ENCODE measurements at regions not wholly inside any gene's neighbourhood (a gene's known extent, or its start where the extent isn't known, plus 50 kb on each side); places are given as distances from the start of the nearest gene placed in this dataset.

GRCh38 chr4:149881744-149882143 lies 66.1 kb upstream of the IQCM start:
- no peak overlapping the region for H2AFZ ChIP-seq
- H3K4me1 Mint-ChIP-seq, result no peaks in the 10 kb centered on the region
- no peaks in the 10 kb centered on the region for H4K20me1 ChIP-seq (replicated peaks; ENCODE audit: insufficient read depth)
- no peaks in the 10 kb centered on the region for H3K36me3 Mint-ChIP-seq (ENCODE audit: low read depth)
- H3K27ac ChIP-seq (ENCODE audit: low read depth), result no peak overlapping the region
- no peak overlapping the region for H3K4me3 Mint-ChIP-seq
- DNase-seq (ENCODE audit: low spot score) (no peak), ATAC-seq (no peak)
- no peaks in the 10 kb centered on the region; the same call in 2 of the 3 replicates for H3K9me3 Mint-ChIP-seq
- no peaks in the 10 kb centered on the region for H3K27me3 ChIP-seq (ENCODE audit: insufficient read depth)
- no peaks in the 10 kb centered on the region for H3K4me1 ChIP-seq (ENCODE audit: insufficient read depth)
- H3K36me3 ChIP-seq (ENCODE audit: insufficient read depth), result no peaks in the 10 kb centered on the region
- H3K9me2 ChIP-seq (ENCODE audit: insufficient read depth), result no peaks in the 10 kb centered on the region
- H3F3A ChIP-seq (replicated peaks; ENCODE audit: low read depth), result no peaks in the 10 kb centered on the region
- no peak overlapping the region for H3K27ac Mint-ChIP-seq
- TF ChIP-seq ZNF331 (CRISPR knock-in tag; IDR thresholded peaks at IDR 0.05; ENCODE audit: low read depth), result no peak
- no peak overlapping the region for H3K4me3 ChIP-seq
- H3K4me2 ChIP-seq, result no peak overlapping the region
- H3K27me3 Mint-ChIP-seq (ENCODE audit: insufficient read depth, low read depth, poor library complexity), result no peaks in the 10 kb centered on the region
- H3K79me2 ChIP-seq (replicated peaks; ENCODE audit: insufficient read depth), result no peaks in the 10 kb centered on the region

GRCh38 chr4:149882251-149882650 lies 66.6 kb upstream of the IQCM start:
- Mint-ChIP-seq H3K27ac (no peak overlapping the region), H3K27me3 (ENCODE audit: insufficient read depth, low read depth, poor library complexity) (no peaks in the 10 kb centered on the region), H3K9me3 (no peaks in the 10 kb centered on the region; the same call in 2 of the 3 replicates), H3K36me3 (ENCODE audit: low read depth) (no peaks in the 10 kb centered on the region), H3K4me3 (no peak overlapping the region), H3K4me1 (no peaks in the 10 kb centered on the region)
- no peaks in the 10 kb centered on the region for H4K20me1 ChIP-seq (replicated peaks; ENCODE audit: insufficient read depth)
- no peak overlapping the region for H3K4me2 ChIP-seq
- H3K79me2 ChIP-seq (replicated peaks; ENCODE audit: insufficient read depth), result no peaks in the 10 kb centered on the region
- no peak overlapping the region for H3K27ac ChIP-seq (ENCODE audit: low read depth)
- H2AFZ ChIP-seq, result no peak overlapping the region
- no peaks in the 10 kb centered on the region for H3K9me2 ChIP-seq (ENCODE audit: insufficient read depth)
- no peaks in the 10 kb centered on the region for H3K36me3 ChIP-seq (ENCODE audit: insufficient read depth)
- no peak for ATAC-seq
- no peaks in the 10 kb centered on the region for H3F3A ChIP-seq (replicated peaks; ENCODE audit: low read depth)
- H3K27me3 ChIP-seq (ENCODE audit: insufficient read depth), result no peaks in the 10 kb centered on the region
- H3K4me3 ChIP-seq, result no peak overlapping the region
- H3K4me1 ChIP-seq (ENCODE audit: insufficient read depth), result no peaks in the 10 kb centered on the region
- DNase-seq (ENCODE audit: low spot score), result no peak
- TF ChIP-seq JUNB (IDR thresholded peaks at IDR 0.05; ENCODE audit: unreplicated experiment) (no peak), NANOG (IDR thresholded peaks at IDR 0.05; ENCODE audit: borderline replicate concordance) (no peak), ZNF114 (CRISPR knock-in tag; IDR thresholded peaks at IDR 0.05) (no peak), ETS1 (IDR thresholded peaks at IDR 0.05) (no peak), CTCF (conservative IDR thresholded peaks at IDR 0.05; ENCODE audit: low read depth in 2 of 2) (no peak), EZH2phosphoT487 (IDR thresholded peaks at IDR 0.05; ENCODE audit: unreplicated experiment) (no peak), ZNF462 (CRISPR knock-in tag; IDR thresholded peaks at IDR 0.05) (no peak), STAT1 (IDR thresholded peaks at IDR 0.05; ENCODE audit: unreplicated experiment) (no peak), EZH2 (IDR thresholded peaks at IDR 0.05; ENCODE audit: low read depth, unreplicated experiment) (no peak), ZNF331 (CRISPR knock-in tag; IDR thresholded peaks at IDR 0.05; ENCODE audit: low read depth) (no peak), POLR2AphosphoS5 (IDR thresholded peaks at IDR 0.05; ENCODE audit: low read depth) (no peak), CREB1 (CRISPR knock-in tag; IDR thresholded peaks at IDR 0.05; ENCODE audit: low read depth) (no peak)
